Aorta (tissue), 5 donors: ENCODE measurements at regions not wholly inside any gene's neighbourhood (a gene's known extent, or its start where the extent isn't known, plus 50 kb on each side); places are given as distances from the start of the nearest gene placed in this dataset.

ENCODE experiments used
- ATAC-seq: fragments of 200-7000 bp; cut with Tn5 transposase; one replicate; pipeline ENCODE4 v1.9.1; 2022; ENCODE audit warnings: moderate library complexity; ENCODE audit not compliant: low FRiP score
- DNase-seq, 2 donors: peaks; one replicate each; pipeline ENCODE4 v3.0.0-alpha.2; 2020
- H3K27ac ChIP-seq, 2 donors: one replicate each; pipeline ENCODE4 v1.5.1; 2013; ENCODE audit warnings: low read length in 2 of 2, mild to moderate bottlenecking in 2 of 2, moderate library complexity in 2 of 2, control low read depth in 1 of 2, inconsistent platforms in 1 of 2, low read depth in 1 of 2
- H3K27me3 ChIP-seq, 2 donors: one replicate each; pipeline ENCODE4 v1.6.1; 2013; ENCODE audit warnings: control low read depth in 1 of 2, low read length in 1 of 2, mild to moderate bottlenecking in 1 of 2, moderate library complexity in 1 of 2; ENCODE audit not compliant: insufficient read depth in 2 of 2, control insufficient read depth in 1 of 2
- H3K36me3 ChIP-seq, 2 donors: one replicate each; pipeline ENCODE4 v1.6.1; 2013; ENCODE audit warnings: control low read depth in 1 of 2, low read length in 1 of 2, mild to moderate bottlenecking in 1 of 2; ENCODE audit not compliant: insufficient read depth in 2 of 2, control insufficient read depth in 1 of 2
- H3K4me1 ChIP-seq, 2 donors: one replicate each; pipeline ENCODE4 v1.6.1; 2013; ENCODE audit warnings: low read length in 2 of 2, control low read depth in 1 of 2, mild to moderate bottlenecking in 1 of 2, moderate library complexity in 1 of 2; ENCODE audit not compliant: insufficient read depth in 2 of 2, control insufficient read depth in 1 of 2
- H3K4me3 ChIP-seq, 2 donors: one replicate each; pipeline ENCODE4 v1.5.1; 2013; ENCODE audit warnings: low read length in 2 of 2, control low read depth in 1 of 2, mild to moderate bottlenecking in 1 of 2
- H3K9me3 ChIP-seq: one replicate; pipeline ENCODE4 v1.6.1; 2013; ENCODE audit warnings: mild to moderate bottlenecking, low read length; ENCODE audit not compliant: control insufficient read depth
- WGBS, 2 donors: extraction: QIAGEN DNeasy Blood & Tissue Kit; methylation state at CpG; one replicate each; pipeline ENCODE4 v1.1.7; 2013; 5-methylcytosine and 5-hydroxymethylcytosine counted together
- intact Hi-C, 2 donors: fragments of 100-400 bp; cut with DNase I; formaldehyde crosslinking; loops; one replicate each; pipeline versions ENCODE4 v1.14.2 to v1.15.0; 2022
- donor health status: healthy with polysubstance abuse.
- donor health status: Bipolar disorder and iron deficiency.
- donor health status: DM: no; HTN: no; CAD: no.
- donor health status: DM: no; HTN: no; CAD: no.
- donor health status: DM: yes; HTN: yes; CAD: no.

DNA sequence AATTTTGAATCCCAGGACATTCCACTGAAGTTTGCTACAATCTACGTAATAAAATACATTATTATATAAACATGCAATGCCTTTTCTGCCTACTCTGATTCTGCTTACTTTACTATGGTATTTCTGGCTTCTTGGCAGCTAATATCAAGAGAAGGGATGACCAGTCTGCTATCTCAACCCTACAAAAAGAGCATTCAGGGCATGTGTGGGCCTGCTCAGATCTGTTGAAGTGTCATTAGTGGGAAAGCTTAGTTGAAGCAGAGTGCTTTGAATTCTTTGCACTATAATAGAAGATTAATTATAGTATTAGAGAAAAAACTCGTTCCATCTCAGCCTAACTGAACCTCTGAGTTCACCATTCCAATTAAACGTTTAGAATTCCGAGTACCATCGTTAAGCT, 339.5 kb upstream of the ISL1 start:
- Histone ChIP-seq H3K4me1 (no peaks in the 10 kb centered on the region), H3K4me3 (no peak overlapping the region), H3K27me3 (no peaks in the 10 kb centered on the region), H3K9me3 (no peaks in the 10 kb centered on the region), H3K27ac (no peak overlapping the region), H3K36me3 (no peaks in the 10 kb centered on the region)
- DNase-seq (no peak), ATAC-seq (no peak)
- WGBS, 2 donors = 77 to 78% methylated on average over 5 of the region's 5 CpGs
- intact Hi-C loops = no loop called here

DNA sequence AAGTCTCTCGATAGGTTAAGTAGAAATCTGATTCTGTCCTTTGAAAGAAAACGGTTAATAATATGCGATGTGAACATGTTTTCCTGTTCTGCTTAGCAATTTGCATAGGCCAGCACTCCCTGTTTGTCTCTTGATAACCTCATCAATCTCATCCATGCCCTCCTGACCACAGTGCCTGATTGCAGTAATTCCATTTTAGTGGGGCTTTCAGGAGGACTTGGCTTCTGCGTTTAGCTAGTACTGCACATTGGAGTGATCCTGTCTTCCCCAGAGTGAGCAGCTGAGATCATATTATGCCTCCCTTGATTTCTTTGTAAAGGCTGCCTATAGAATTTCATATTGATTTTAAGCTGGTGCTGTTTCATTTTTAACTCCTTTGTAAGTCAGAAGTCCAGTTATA, 335.9 kb upstream of the ISL1 start:
- 48 to 77% methylated on average over 4 of the region's 4 CpGs for WGBS, 2 donors
- DNase-seq (no peak), ATAC-seq (no peak)
- H3K27ac ChIP-seq = no peak overlapping the region
- H3K36me3 ChIP-seq = no peaks in the 10 kb centered on the region
- no peaks in the 10 kb centered on the region for H3K27me3 ChIP-seq
- H3K4me1 ChIP-seq = no peaks in the 10 kb centered on the region
- intact Hi-C loops = no loop called here
- no peak overlapping the region for H3K4me3 ChIP-seq
- no peaks in the 10 kb centered on the region for H3K9me3 ChIP-seq

- ATAC-seq (no peak), DNase-seq (no peak)
- Histone ChIP-seq H3K27ac (no peak overlapping the region), H3K4me1 (no peaks in the 10 kb centered on the region), H3K36me3 (no peaks in the 10 kb centered on the region), H3K27me3 (no peaks in the 10 kb centered on the region), H3K9me3 (no peaks in the 10 kb centered on the region), H3K4me3 (no peak overlapping the region)
- WGBS, 2 donors = 84 to 85% methylated on average over 2 of the region's 2 CpGs
- intact Hi-C loops = no loop called here
These were observed 329.9 kb upstream of the ISL1 start for GRCh38 chr5:51053361-51053760.

DNA sequence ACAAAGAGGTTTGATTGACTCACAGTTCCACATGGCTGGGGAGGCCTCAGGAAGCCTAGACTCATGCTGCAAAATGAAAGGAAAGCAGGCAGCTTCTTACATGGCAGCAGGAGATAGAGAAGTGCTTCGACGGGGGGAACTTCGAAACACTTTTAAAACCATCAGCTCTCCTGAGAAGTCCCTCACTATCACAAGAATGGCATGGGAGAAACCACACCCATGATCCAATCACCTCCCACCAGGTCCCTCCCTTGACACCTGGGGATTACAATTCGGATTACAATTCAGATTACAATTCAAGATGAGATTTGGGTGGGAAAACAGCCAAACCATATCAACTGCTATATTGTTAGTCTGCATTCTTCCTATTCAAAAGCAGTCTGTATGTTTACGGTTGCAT, 322.3 kb upstream of the ISL1 start:
- intact Hi-C loops = no loop called here
- no peaks in the 10 kb centered on the region for H3K27me3 ChIP-seq
- H3K4me1 ChIP-seq = no peaks in the 10 kb centered on the region
- DNase-seq = no peak
- no peak overlapping the region for H3K4me3 ChIP-seq
- ATAC-seq = no peak
- H3K36me3 ChIP-seq = no peaks in the 10 kb centered on the region
- WGBS, 2 donors = 67 to 69% methylated on average over 5 of the region's 5 CpGs
- no peaks in the 10 kb centered on the region for H3K9me3 ChIP-seq
- H3K27ac ChIP-seq = no peak overlapping the region

DNA sequence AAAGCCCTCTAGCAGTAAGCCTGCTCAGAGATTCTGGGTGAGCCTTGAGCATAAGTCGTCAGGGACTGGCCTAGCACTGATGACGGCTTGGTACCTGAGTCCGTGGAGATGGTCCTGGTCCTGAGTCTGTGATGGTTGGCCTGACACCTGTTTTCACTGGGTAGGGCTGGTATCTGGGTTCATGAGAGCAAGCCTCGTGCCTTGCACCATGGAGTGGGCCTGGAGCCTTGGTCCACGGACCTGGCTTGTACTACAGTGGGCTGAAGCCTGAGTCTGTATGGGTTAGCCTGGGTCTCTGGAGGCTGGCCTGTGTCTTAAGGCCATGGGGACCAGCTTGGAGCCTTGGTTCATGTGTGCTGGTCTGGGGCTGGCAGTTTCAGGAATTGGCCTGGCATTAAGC, 310.3 kb upstream of the ISL1 start:
- ATAC-seq (no peak), DNase-seq (no peak)
- intact Hi-C loops = no loop called here
- H3K36me3 ChIP-seq = no peaks in the 10 kb centered on the region
- no peak overlapping the region for H3K27ac ChIP-seq
- no peaks in the 10 kb centered on the region for H3K27me3 ChIP-seq
- WGBS, 2 donors = 79 to 83% methylated on average over 5 of the region's 5 CpGs
- H3K9me3 ChIP-seq = peaks cover 3% of the 10 kb centered on the region
- H3K4me3 ChIP-seq = no peak overlapping the region
- no peaks in the 10 kb centered on the region for H3K4me1 ChIP-seq

GRCh38 chr5:51082741-51083140, 300.5 kb upstream of the ISL1 start:
- no peaks in the 10 kb centered on the region for H3K36me3 ChIP-seq
- ATAC-seq (no peak), DNase-seq (no peak)
- no peak overlapping the region for H3K4me3 ChIP-seq
- intact Hi-C loops = no loop called here
- H3K27ac ChIP-seq = no peak overlapping the region
- H3K4me1 ChIP-seq = no peaks in the 10 kb centered on the region
- no peaks in the 10 kb centered on the region for H3K27me3 ChIP-seq
- WGBS, 2 donors = 43 to 64% methylated on average over 1 of the region's 1 CpG
- no peaks in the 10 kb centered on the region for H3K9me3 ChIP-seq

- Histone ChIP-seq H3K36me3 (no peaks in the 10 kb centered on the region), H3K27ac (no peak overlapping the region), H3K27me3 (peaks cover 0 to 2% of the 10 kb centered on the region in 2 donors), H3K4me3 (no peak overlapping the region), H3K9me3 (no peaks in the 10 kb centered on the region), H3K4me1 (no peaks in the 10 kb centered on the region)
- intact Hi-C loops = no loop called here
- DNase-seq = no peak
- WGBS, 2 donors = 84 to 89% methylated on average over 2 of the region's 2 CpGs
- no peak for ATAC-seq
These were observed 291.4 kb upstream of the ISL1 start for GRCh38 chr5:51091816-51092215.

DNA sequence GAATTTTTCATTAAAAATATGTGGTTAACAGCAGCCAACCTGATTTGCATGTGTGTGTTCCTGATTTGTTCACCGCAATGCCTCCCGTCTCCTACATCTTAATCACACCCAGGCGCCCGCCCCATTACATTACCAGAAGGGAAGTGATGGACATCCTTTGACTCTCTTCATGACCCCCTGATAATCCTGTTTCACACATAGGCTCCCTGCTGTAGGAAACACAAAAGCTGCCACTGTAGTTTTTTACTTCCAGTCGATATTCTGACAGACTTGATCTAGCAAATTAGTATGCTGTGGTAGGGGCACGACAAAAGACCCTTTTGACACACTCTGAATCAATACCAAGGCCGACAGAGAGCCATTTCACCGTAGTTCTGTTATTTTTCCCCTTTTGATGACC, 287.8 kb upstream of the ISL1 start:
- no peaks in the 10 kb centered on the region for H3K36me3 ChIP-seq

GRCh38 chr5:51096859-51097258, 286.4 kb upstream of the ISL1 start:
- Histone ChIP-seq H3K4me1 (no peaks in the 10 kb centered on the region), H3K9me3 (no peaks in the 10 kb centered on the region), H3K36me3 (no peaks in the 10 kb centered on the region), H3K27me3 (peaks cover 0 to 2% of the 10 kb centered on the region in 2 donors), H3K4me3 (no peak overlapping the region), H3K27ac (no peak overlapping the region)
- ATAC-seq (no peak), DNase-seq (no peak)
- WGBS, 2 donors = 61 to 62% methylated on average over 3 of the region's 3 CpGs
- intact Hi-C loops = no loop called here

More for the DNA sequence above, 287.8 kb upstream of the ISL1 start:
- intact Hi-C loops = no loop called here
- Histone ChIP-seq H3K9me3 (no peaks in the 10 kb centered on the region), H3K4me3 (no peak overlapping the region), H3K27me3 (peaks cover 0 to 2% of the 10 kb centered on the region in 2 donors), H3K4me1 (no peaks in the 10 kb centered on the region), H3K27ac (no peak overlapping the region)
- ATAC-seq (no peak), DNase-seq (no peak)
- WGBS, 2 donors = 46 to 57% methylated on average over 8 of the region's 8 CpGs
